A204.1 (cell line): ENCODE measurements at regions not wholly inside any gene's neighbourhood (a gene's known extent, or its start where the extent isn't known, plus 50 kb on each side); places are given as distances from the start of the nearest gene placed in this dataset.

Source experiments
- FAIRE-seq: peaks from 2 replicates; lab custom pipeline; 2012; peaks lifted over from hg19 to GRCh38; lab: Jason Lieb, UNC

DNA sequence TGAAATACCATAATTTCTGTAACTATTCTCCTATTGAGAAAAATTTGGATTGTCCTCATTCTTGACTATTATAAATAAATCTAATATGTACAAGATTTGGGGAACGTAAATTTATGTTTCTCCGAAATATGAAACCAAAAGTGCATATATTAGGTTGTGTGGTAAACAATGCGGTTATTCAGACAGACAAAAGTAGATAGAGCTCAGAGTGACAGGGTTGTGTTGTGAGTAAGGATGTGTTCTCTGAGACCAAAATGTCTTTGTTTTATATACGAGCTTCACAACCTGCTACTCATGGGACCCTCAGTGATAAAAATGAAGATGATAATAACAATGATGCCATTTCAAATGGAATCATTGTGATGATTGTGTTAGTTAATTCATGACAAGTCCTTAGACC is 796.3 kb upstream of the SLC10A2 start:
- no peak for FAIRE-seq

DNA sequence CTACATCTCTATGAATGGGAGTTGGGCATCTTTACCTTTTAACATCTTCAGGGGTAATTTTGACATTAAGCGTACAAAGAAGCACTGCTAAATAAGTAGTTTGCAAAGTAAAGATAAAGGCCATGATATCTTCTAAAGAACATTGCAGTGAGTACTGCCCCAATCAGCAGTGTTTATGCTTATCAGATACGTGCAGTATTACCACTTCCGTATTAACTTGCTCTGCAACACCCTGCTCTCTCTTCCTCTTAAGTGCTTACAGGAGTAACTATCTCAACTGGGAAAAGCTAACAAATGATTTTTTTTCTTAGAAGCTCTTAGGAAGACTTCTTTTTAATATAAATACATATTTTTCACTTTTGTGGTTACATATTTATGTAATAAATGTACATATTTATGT is 793.7 kb upstream of the SLC10A2 start:
- no peak for FAIRE-seq

DNA sequence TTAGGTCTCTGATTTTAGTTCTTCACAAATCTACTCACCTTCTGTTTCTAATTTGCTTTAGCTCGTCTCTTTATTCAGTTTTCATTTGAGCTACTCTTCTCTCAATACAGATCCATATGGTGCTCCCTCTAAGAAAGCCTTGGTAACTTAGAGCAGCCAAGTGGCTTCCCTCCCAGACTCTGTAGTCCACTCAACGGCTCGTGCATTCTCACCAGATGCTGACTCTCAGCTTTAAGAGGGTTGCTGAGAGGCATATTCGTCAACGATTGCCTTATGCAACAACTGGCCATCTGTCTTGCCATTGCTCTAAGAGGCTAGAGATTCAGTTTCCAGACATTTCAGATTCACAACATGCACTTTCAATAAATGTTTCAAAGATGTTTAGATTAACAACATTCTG is 785.8 kb upstream of the SLC10A2 start:
- no peak for FAIRE-seq

- FAIRE-seq = no peak
Measured at GRCh38 chr13:103844471-103844870, 778.3 kb upstream of the SLC10A2 start.

DNA sequence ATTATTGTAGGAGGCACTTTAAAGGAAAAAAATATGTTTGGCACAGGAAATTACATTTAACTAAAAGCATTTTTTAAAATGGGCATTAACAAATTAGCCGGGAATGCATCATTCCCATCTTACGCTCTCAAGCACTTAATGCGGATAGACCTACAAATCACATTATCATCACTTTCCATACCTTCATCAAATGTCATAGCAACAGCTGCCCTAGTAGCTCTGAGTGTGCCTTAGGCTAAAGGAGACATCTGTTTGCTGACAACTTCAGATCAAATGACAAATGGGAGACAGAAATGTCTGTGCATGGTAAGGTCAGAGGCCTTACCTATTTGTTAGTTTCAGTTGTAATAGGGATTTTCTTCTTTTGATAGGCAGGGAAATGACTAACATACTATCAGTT is 773.2 kb upstream of the SLC10A2 start:
- no peak for FAIRE-seq

DNA sequence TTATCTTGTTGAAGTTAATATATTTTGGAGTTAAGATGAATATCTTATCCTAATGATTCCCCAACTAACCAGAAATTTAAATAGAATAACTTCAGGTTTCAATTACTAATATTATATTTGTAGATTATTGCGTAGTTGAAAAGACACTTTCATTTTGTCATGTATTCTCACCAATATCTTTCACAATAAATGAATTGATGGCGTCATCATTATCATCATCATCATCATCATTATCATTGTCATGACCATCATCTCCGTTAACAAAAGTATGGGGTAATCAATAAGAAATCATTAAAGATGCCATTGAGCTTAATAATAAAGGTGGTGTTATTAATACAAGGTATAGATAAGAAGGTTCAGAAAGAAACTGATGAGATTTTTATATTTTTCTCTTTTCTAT is 768.8 kb upstream of the SLC10A2 start:
- no peak for FAIRE-seq

DNA sequence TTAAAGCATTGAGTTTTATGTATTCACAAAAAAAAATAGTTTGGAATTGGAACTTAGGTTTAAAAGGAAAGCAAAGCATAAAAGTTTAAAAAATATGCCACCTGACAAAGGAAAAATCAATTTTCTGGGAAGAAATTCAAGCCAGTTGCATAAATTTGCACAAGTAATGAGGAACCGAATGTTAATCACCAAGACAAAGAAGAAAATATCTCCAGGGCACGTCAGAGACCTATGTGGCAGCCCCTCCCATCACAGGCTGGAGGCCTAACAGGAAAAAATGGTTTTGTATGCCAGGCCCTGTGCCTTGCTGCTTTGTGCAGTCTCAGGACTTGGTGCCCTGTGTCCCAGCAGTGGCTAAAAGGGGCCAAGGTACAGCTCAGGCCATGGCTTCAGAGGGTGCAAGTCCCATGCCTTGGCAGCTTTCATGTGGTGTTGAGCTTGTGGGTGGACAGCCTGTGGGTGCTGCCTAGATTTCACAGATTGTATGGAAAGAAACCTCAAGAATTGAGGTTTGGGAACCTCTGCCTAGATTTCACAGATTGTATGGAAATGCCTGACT is 767.2 kb upstream of the SLC10A2 start:
- no peak for FAIRE-seq

DNA sequence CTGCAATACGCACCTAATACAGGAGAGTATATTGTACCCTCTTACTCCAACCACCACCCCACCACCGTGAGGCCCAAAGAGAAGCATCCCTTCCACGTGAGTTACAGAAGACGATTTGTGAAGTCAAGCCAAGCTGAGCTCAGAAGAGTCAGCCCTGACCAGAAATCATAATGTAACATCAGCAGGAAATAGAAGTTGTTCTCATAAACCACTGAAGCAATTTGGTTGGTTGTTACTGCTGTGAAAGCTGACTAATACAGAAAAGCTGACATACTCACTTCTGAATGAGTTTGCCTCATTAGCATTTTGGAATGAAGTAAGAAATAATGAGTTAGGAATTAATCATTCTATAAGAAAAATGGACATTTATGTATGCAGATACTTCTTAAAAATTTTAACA is 749.4 kb upstream of the SLC10A2 start:
- no peak for FAIRE-seq

DNA sequence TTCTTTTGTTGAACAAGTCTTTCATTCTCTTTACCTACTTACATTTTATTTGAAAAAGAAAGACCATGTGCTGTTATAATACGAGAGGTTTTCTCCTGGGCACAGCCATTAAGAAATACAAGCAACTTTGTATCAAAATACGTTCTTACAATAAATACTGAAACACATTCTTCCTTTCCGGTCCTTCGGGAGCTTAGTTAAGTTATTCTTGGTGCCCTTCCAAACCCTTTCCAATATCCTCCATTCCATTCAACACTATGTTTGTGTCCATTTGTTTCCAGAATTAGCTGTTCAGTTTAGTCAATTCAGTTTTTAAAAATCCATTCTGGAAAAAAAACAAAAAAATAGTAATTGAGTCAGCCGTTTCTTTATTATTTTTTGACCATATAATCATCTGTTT is 746.8 kb upstream of the SLC10A2 start:
- no peak for FAIRE-seq

GRCh38 chr13:103812558-103812957 is 746.3 kb upstream of the SLC10A2 start:
- FAIRE-seq = no peak

- no peak for FAIRE-seq
Measured at GRCh38 chr13:103810026-103810425, 743.8 kb upstream of the SLC10A2 start.

GRCh38 chr13:103805771-103806170 is 739.6 kb upstream of the SLC10A2 start:
- no peak for FAIRE-seq

DNA sequence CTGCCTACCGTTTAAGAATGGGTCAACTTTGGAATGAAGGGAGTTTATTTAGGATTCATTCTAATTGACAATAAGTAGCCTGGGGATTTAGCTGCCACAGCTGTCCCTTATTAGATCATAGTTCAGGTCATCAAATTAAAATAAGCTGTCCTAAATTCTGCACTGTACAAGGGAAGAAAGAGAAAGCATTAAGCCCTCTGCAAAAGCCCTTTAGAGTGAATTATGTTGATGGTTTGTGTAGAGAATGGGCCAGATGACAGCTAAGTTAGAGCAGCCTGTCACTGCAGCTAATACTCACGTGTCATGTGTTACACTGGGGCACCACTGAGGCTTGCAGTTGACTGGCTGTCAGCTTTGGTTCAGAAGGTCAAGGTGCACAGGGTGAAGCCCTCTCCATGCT is 737.1 kb upstream of the SLC10A2 start:
- FAIRE-seq = no peak

GRCh38 chr13:103799028-103799427 is 732.8 kb upstream of the SLC10A2 start:
- FAIRE-seq = no peak

DNA sequence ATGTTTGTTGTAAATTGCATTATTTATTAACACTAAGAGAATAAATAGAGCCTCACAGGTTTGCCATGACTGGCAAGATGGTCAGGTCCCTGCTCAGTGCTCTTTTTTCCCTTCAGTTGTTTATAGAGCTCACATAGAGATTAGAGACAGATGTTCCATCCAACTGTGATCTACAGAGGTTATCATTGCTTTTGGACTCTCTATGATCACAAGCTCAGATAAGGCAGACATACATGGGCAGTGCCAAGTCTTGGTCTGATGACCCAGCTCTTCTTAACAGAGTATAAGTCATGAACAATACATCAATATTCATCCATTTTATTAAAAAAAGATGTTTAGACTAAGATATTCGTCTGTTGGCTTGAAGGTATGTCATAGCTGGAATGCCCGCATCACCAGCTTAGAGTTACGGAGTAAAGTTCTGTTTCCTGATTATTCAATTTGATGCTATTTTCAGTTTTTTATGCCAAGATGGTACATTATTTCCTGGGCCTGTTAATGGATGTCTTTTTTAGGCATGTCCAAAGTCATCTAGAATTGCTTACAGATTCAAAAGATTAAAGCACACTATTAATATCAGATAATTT is 729.8 kb upstream of the SLC10A2 start:
- FAIRE-seq = no peak

- no peak for FAIRE-seq
Measured at GRCh38 chr13:103794526-103794925, 728.3 kb upstream of the SLC10A2 start.

- FAIRE-seq = no peak
Measured at GRCh38 chr13:103788061-103788652, 721.9 kb upstream of the SLC10A2 start.

DNA sequence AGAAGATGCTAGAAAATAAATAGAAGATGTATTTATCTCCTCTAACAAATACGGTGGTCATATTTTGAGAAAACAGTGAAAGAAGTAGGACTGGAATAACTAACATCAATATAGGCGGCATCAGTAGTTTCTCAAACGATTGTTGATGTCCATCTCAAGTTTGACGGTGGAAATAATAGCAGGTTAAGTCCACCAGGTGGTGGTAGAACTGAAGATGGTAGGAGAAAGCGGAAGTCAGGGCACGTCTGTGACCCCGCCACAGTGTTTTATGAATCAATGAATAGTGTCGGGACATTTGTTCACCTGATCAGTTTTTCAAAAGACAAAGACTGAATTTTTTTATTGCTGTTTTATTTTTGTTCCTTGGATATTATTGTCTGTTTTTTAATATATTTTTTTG is 706.4 kb upstream of the SLC10A2 start:
- no peak for FAIRE-seq

GRCh38 chr13:103762523-103762922 is 696.3 kb upstream of the SLC10A2 start:
- no peak for FAIRE-seq

DNA sequence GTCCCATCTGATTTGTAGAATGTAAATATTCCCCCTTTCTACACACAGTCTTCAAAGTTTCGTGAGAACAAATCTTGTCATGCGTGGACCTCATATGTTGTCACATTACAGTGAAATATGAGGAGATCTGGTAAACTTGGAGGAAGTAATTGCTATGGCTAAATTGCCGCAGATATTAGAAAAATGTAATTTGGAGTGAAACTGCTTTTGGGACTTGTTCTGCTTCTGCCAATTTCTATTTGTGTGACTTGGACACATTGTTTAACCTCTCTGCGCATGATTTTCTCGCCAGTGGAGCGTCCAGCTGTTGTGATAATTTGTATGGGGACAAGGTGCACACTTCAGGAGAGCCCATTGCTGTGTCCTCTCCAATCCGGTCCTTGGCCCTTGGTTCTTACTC is 693.1 kb upstream of the SLC10A2 start:
- no peak for FAIRE-seq

DNA sequence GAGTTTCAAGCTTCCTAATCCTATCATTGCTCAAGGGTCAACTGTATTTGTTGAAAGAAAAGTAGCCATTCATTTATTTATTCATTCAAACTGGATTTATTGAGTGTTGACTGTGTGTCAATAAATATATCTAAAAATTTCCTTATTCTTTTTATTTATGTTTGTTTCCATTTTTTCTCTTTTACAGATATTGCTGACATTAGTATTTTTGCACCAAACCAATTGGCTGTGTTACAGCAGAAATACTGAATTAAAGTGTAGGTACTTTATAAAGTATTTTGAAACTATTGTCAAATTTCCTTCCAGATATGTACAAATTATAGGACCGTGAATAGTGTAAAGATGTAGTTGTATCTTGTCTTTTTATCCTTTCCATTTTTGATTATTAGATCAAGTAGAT is 692.0 kb upstream of the SLC10A2 start:
- FAIRE-seq = no peak

- FAIRE-seq = no peak
Measured at GRCh38 chr13:103757361-103757760, 691.1 kb upstream of the SLC10A2 start.

DNA sequence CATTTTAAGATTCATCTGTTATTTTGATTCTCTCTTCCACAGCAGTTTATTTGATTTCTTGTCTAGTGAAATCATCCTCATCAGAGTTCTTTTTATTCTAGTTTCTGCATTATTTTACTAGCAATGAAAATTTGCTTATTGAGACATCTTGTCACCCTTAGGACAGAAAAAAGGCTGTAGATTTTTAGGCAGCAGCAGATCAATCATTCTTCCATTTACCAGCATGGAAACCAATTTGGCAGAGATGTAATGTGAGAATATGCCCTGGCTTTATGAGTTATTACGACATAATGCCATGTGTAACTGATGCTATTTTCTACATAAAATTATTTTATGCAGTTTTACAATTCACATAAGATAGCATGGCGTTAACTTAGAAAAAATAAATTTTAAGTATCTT is 688.6 kb upstream of the SLC10A2 start:
- no peak for FAIRE-seq

GRCh38 chr13:103734837-103735236 is 668.6 kb upstream of the SLC10A2 start:
- no peak for FAIRE-seq
